K562 (cell line): ENCODE measurements at regions not wholly inside any gene's neighbourhood (a gene's known extent, or its start where the extent isn't known, plus 50 kb on each side); places are given as distances from the start of the nearest gene placed in this dataset.

Source experiments
- ATAC-seq: fragments of 200-7000 bp; cut with Tn5 transposase; 3 replicates; pipeline ENCODE4 v1.9.1; 2020; ENCODE audit warnings: moderate library complexity
- BruUV-seq: library from RNA; stranded (reverse); fragments of 400-500 nt; replicated peaks from 2 replicates; lab custom pipeline; 2021; lab: Mats Ljungman, UMichigan
- CTCF ChIA-PET: fragments of 300-600 bp; formaldehyde crosslinking; extraction: SDS; loops from one replicate; lab custom pipeline; 2021; ENCODE audit warnings: low intra/inter-chr PET ratio; lab: Yijun Ruan, JAX
- POLR2A ChIA-PET: fragments of 300-600, 350-650 bp; sonication (Branson Sonifier 250); formaldehyde crosslinking; extraction: SDS; loops from one replicate; lab custom pipeline; 2021; ENCODE audit warnings: antibody characterized with exemption, inconsistent platforms; lab: Yijun Ruan, JAX
- DNase-seq, 4 experiments: peaks; one replicate each; pipeline versions ENCODE4 v3.0.0 to v3.0.0-alpha.2; 2011 to 2018; ENCODE audit warnings: low spot score in 3 of 4, mixed read lengths in 3 of 4; ENCODE audit errors: extremely low read depth in 1 of 4
- FAIRE-seq: peaks from 2 replicates; lab custom pipeline; 2011; peaks lifted over from hg19 to GRCh38; lab: Jason Lieb, UNC
- H2AFZ ChIP-seq: 2 replicates; pipeline ENCODE4 v1.6.0; 2011; ENCODE audit warnings: low read depth, low read length, control low read depth, inconsistent platforms
- H3K27ac ChIP-seq: fragments of 200-600 bp; 3 replicates; pipeline ENCODE4 v1.8.0; 2011; ENCODE audit warnings: low read depth, mild to moderate bottlenecking, control low read depth, inconsistent platforms, low read length, moderate library complexity, mixed read lengths; ENCODE audit errors: extremely low read depth
- H3K27me3 ChIP-seq, 2 experiments: fragments of 300-600 bp in 1 of 2; 2 replicates in 1 of 2; 3 replicates in 1 of 2; pipeline versions ENCODE4 v1.6.0 to v1.8.0; 2011; ENCODE audit warnings: inconsistent platforms in 2 of 2, low read length in 2 of 2, mild to moderate bottlenecking in 1 of 2, mixed read lengths in 1 of 2, moderate library complexity in 1 of 2; ENCODE audit not compliant: control insufficient read depth in 2 of 2, insufficient read depth in 2 of 2
- H3K36me3 ChIP-seq: fragments of 300-600 bp; 3 replicates; pipeline ENCODE4 v1.8.0; 2011; ENCODE audit warnings: mild to moderate bottlenecking, low read length, inconsistent platforms; ENCODE audit not compliant: control insufficient read depth, insufficient read depth
- H3K4me1 ChIP-seq, 2 experiments: fragments of 200-600 bp in 1 of 2; replicated peaks in 1 of 2; 2 replicates in 1 of 2; 3 replicates in 1 of 2; pipeline versions ENCODE4 v1.5.1 to v1.8.0; 2011; ENCODE audit warnings: inconsistent platforms in 2 of 2, low read length in 2 of 2, mild to moderate bottlenecking in 1 of 2, mixed read lengths in 1 of 2, moderate library complexity in 1 of 2; ENCODE audit not compliant: control insufficient read depth in 2 of 2, insufficient read depth in 2 of 2
- H3K4me2 ChIP-seq: 2 replicates; pipeline ENCODE4 v1.6.1; 2011; ENCODE audit warnings: low read length, control low read depth, inconsistent platforms, mixed read lengths; ENCODE audit not compliant: insufficient read depth
- H3K4me3 ChIP-seq: fragments of 200-600 bp; sonication (generic), shearing (Covaris generic); 2 replicates; pipeline ENCODE4 v1.5.1; 2016; ENCODE audit warnings: control low read depth, inconsistent platforms
- H3K79me2 ChIP-seq: fragments of 200-600 bp; 3 replicates; pipeline ENCODE4 v1.8.0; 2011; ENCODE audit warnings: low read length, inconsistent platforms; ENCODE audit not compliant: control insufficient read depth, insufficient read depth
- H3K9ac ChIP-seq, 2 experiments: 2 replicates each; pipeline versions ENCODE4 v1.6.0 to v1.6.1; 2011; ENCODE audit warnings: low read depth in 2 of 2, low read length in 2 of 2, control low read depth in 1 of 2, inconsistent platforms in 1 of 2, mild to moderate bottlenecking in 1 of 2, mixed read lengths in 1 of 2; ENCODE audit not compliant: insufficient read depth in 1 of 2
- H3K9me1 ChIP-seq: one replicate; pipeline ENCODE4 v1.6.0; 2011; ENCODE audit warnings: inconsistent platforms, mild to moderate bottlenecking, low read length, moderate library complexity; ENCODE audit not compliant: control insufficient read depth, insufficient read depth
- H3K9me3 ChIP-seq: replicated peaks from 2 replicates; pipeline ENCODE4 v1.5.1; 2011; ENCODE audit warnings: low read depth, low read length, inconsistent platforms; ENCODE audit not compliant: control insufficient read depth, insufficient read depth
- H4K20me1 ChIP-seq: replicated peaks from 2 replicates; pipeline ENCODE4 v1.6.1; 2011; ENCODE audit warnings: low read length, inconsistent platforms, mixed read lengths; ENCODE audit not compliant: control insufficient read depth, insufficient read depth
- ESRRA ChIP-seq: fragments of 450-650 bp; IDR thresholded peaks from 2 replicates; pipeline ENCODE4 v1.6.1; 2014; ENCODE audit warnings: low read depth, mild to moderate bottlenecking, moderate library complexity, borderline replicate concordance
- FOXA3 ChIP-seq, 2 experiments: fragments of 450-650 bp in 1 of 2; sonication (generic) in 1 of 2; formaldehyde crosslinking; IDR thresholded peaks in 1 of 2; conservative IDR thresholded peaks in 1 of 2; 2 replicates each; pipeline versions ENCODE4 v1.4.0 to v1.8.0; 2020 to 2022; ENCODE audit warnings: mild to moderate bottlenecking in 2 of 2, missing genetic modification reagents in 1 of 2
- FOXP1 ChIP-seq: sonication (generic); formaldehyde crosslinking; IDR thresholded peaks from 2 replicates; pipeline ENCODE4 v1.8.0; 2022; ENCODE audit warnings: mild to moderate bottlenecking, missing genetic modification reagents
- HMGN3 ChIP-seq: IDR thresholded peaks from 2 replicates; pipeline ENCODE4 v1.6.1; 2011; ENCODE audit warnings: borderline replicate concordance, low read depth, mild to moderate bottlenecking, mixed read lengths, low read length; ENCODE audit not compliant: insufficient read length; ENCODE audit errors: extremely low read depth
- HSF4 ChIP-seq: fragments of 250-450 bp; sonication (Bioruptor Pico); IDR thresholded peaks from 2 replicates; pipeline ENCODE4 v2.1.2; 2022; ENCODE audit warnings: mild to moderate bottlenecking, moderate library complexity, borderline replicate concordance
- KDM4B ChIP-seq, 2 experiments: fragments of 450-650 bp in 1 of 2; sonication (generic) in 1 of 2; IDR thresholded peaks; 2 replicates each; pipeline ENCODE4 v1.6.1; 2016 to 2017; ENCODE audit warnings: borderline replicate concordance in 2 of 2, antibody characterized with exemption in 1 of 2, low read depth in 1 of 2, mild to moderate bottlenecking in 1 of 2
- KHSRP ChIP-seq: fragments of 450-650 bp; IDR thresholded peaks from 2 replicates; pipeline ENCODE4 v1.6.1; 2017
- LCOR ChIP-seq: sonication (generic); formaldehyde crosslinking; IDR thresholded peaks from 2 replicates; pipeline ENCODE4 v1.8.0; 2022; ENCODE audit warnings: mild to moderate bottlenecking, missing genetic modification reagents
- NFIC ChIP-seq: fragments of 450-650 bp; IDR thresholded peaks from 2 replicates; pipeline ENCODE4 v1.6.1; 2017; ENCODE audit warnings: mild to moderate bottlenecking, inconsistent platforms
- PCBP1 ChIP-seq: fragments of 200-400 bp; formaldehyde crosslinking; IDR thresholded peaks from 2 replicates; pipeline ENCODE4 v1.6.1; 2018; ENCODE audit warnings: mild to moderate bottlenecking, low read depth, low read length; ENCODE audit not compliant: poor library complexity, severe bottlenecking
- RBM25 ChIP-seq: fragments of 200-400 bp; formaldehyde crosslinking; IDR thresholded peaks from 2 replicates; pipeline ENCODE4 v1.6.1; 2018; ENCODE audit warnings: low read length, low read depth, moderate library complexity; ENCODE audit not compliant: severe bottlenecking
- TCFL5 ChIP-seq: fragments of 250-450 bp; sonication (Bioruptor Pico); conservative IDR thresholded peaks from 2 replicates; pipeline ENCODE4 v1.6.1; 2021; ENCODE audit warnings: mild to moderate bottlenecking, moderate library complexity, matching md5 sums
- YBX1 ChIP-seq: fragments of 450-650 bp; IDR thresholded peaks from 2 replicates; pipeline ENCODE4 v1.7.1; 2016; ENCODE audit warnings: mild to moderate bottlenecking
- ZBTB7A ChIP-seq: IDR thresholded peaks from 2 replicates; pipeline ENCODE4 v1.6.1; 2011; ENCODE audit warnings: low read depth, mild to moderate bottlenecking, low read length, moderate library complexity, borderline replicate concordance; ENCODE audit not compliant: control insufficient read depth
- ZNF586 ChIP-seq: fragments of 450-650 bp; formaldehyde crosslinking; conservative IDR thresholded peaks from 2 replicates; pipeline ENCODE4 v1.4.0; 2020; ENCODE audit warnings: mild to moderate bottlenecking, moderate library complexity
- WGBS: fragments of 100-300 bp; shearing (Covaris generic); methylation state at CpG from one replicate; pipeline ENCODE4 v1.1.6; 2016; ENCODE audit warnings: low coverage, mixed read lengths; ENCODE audit not compliant: insufficient coverage; ENCODE audit errors: missing lambda C conversion rate; 5-methylcytosine and 5-hydroxymethylcytosine counted together
- in situ Hi-C: fragments of 300-500 bp; cut with MboI; formaldehyde crosslinking; loops from 4 replicates; pipeline ENCODE4 v1.15.0; 2018; ENCODE audit warnings: inconsistent platforms, mixed read lengths
- intact Hi-C: fragments of 100-400 bp; cut with micrococcal nuclease; formaldehyde crosslinking; loops from 2 replicates; pipeline ENCODE4 v1.14.2; 2022
- TF ChIP-seq, protein P1 (sequence below): fragments of 450-650 bp; IDR thresholded peaks from 2 replicates; pipeline ENCODE4 v1.6.1; 2016
- TF ChIP-seq, protein P2 (sequence below): fragments of 250-450 bp; sonication (Bioruptor Pico); IDR thresholded peaks from 2 replicates; pipeline ENCODE4 v1.8.0; 2021; ENCODE audit warnings: moderate library complexity, mild to moderate bottlenecking, inconsistent platforms

DNA sequence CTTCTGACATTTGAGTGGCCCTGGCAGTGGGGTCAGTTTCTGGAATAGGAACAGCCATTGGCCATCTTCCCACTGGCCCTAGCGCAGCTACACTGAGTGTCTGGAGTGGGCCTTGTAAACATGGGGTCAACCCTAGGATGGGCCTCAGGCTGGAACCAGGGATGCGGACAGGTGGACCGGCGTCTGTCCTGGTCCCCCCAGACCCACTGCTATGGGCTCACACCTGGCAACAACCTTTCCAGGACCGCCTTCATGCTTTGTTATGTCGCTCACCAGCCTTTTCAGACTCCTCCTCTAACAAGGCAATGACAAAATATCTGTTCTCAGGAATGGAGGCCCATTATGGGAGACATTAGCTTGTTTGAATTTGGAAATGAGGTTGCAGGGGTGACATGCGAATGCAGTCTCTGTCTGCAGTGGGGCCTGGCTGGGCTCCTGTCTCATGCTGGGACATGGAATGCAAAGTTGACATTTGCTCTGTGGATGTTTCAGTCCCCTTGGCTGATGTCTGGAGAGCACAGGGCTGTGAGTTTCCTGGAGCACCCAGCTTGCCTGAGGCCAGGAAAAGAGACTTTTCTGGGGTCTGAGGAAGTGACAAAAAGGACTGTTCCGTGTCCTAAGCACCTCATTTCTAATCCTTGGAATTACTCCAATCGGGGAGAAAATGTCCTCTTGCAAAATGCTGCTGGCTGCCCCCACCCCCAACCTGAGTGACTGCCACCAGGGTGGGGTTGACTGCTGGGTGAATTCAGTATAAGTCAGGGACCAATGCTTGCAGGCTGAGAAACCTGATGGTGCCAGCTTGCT lies 98.7 kb upstream of the PMEPA1 start:
- BruUV-seq = no TSS peak
- no peak overlapping the region for H3K4me2 ChIP-seq
- FAIRE-seq (no peak), DNase-seq (no peak), ATAC-seq (no peak)
- H3K4me3 ChIP-seq = no peak overlapping the region
- intact Hi-C loops = no loop called here
- H3K9me1 ChIP-seq = no peaks in the 10 kb centered on the region
- H4K20me1 ChIP-seq = peaks cover under 1% of the 10 kb centered on the region
- CTCF ChIA-PET = no interaction called here
- H3K4me1 ChIP-seq = no peaks in the 10 kb centered on the region
- no peaks in the 10 kb centered on the region for H3K36me3 ChIP-seq
- H3K9me3 ChIP-seq = no peaks in the 10 kb centered on the region
- TF ChIP-seq ZBTB7A (no peak), RBM25 (no peak), ESRRA (no peak), LCOR (CRISPR knock-in tag) (no peak), TCFL5 (CRISPR knock-in tag) (no peak), PCBP1 (no peak), NFIC (no peak), FOXA3 (CRISPR knock-in tag; conservative IDR thresholded peaks at IDR 0.05 in 1 of 2, IDR thresholded peaks at IDR 0.05 in 1 of 2) (no peak), HMGN3 (no peak), HSF4 (CRISPR knock-in tag) (no peak), FOXP1 (no peak), KHSRP (no peak), YBX1 (no peak), ZNF586 (no peak), KDM4B (IDR thresholded peaks at IDR 0.05; ENCODE audit: borderline replicate concordance in 2 of 2, low read depth in 1 of 2) (no peak)
- TF ChIP-seq, protein P1, sequence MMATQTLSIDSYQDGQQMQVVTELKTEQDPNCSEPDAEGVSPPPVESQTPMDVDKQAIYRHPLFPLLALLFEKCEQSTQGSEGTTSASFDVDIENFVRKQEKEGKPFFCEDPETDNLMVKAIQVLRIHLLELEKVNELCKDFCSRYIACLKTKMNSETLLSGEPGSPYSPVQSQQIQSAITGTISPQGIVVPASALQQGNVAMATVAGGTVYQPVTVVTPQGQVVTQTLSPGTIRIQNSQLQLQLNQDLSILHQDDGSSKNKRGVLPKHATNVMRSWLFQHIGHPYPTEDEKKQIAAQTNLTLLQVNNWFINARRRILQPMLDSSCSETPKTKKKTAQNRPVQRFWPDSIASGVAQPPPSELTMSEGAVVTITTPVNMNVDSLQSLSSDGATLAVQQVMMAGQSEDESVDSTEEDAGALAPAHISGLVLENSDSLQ = no peak
- TF ChIP-seq, protein P2, sequence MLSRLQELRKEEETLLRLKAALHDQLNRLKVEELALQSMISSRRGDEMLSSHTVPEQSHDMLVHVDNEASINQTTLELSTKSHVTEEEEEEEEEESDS (CRISPR knock-in tag) = no peak
- no peaks in the 10 kb centered on the region for H3K79me2 ChIP-seq
- no peak overlapping the region for H2AFZ ChIP-seq
- peaks cover 2 to 38% of the 10 kb centered on the region in 2 experiments; a peak in 3 of 5 replicates for H3K27me3 ChIP-seq
- WGBS = 1% methylated on average over 9 of the region's 9 CpGs
- POLR2A ChIA-PET = no interaction called here
- no peak overlapping the region for H3K9ac ChIP-seq
- in situ Hi-C loops = no loop called here
- H3K27ac ChIP-seq = no peak overlapping the region
